ENCODE measurements at regions not wholly inside any gene's neighbourhood (a gene's known extent, or its start where the extent isn't known, plus 50 kb on each side); places are given as distances from the start of the nearest gene placed in this dataset.

DNA sequence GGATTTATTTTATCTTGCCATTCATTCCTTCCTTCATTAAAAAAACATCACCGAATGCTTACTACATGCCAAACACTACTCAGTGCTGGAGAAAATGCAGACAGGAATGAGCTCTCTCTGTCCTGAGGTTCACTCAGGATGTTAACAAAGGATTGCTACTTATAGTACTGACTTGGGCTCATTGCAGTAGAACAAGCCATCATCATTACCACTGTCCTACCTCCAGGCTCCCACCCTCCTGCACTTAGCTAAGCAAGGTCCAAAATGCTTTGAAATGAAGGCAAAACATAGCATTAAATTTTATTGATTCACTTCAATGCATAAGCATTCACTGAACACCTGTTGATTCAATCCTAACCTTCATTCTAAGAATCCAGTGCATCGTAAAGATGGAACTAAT lies 159.8 kb upstream of the RADX start:
- no peaks in the 10 kb centered on the region for H3K9me3 ChIP-seq (ENCODE audit: control insufficient read depth, low read depth, low read length)
- no peak overlapping the region for H3K9ac ChIP-seq (ENCODE audit: control insufficient read depth, extremely low read depth, insufficient read depth, low read length)
- FAIRE-seq = no peak
- H2AFZ ChIP-seq (ENCODE audit: control insufficient read depth, low read length) = no peak overlapping the region
- no peaks in the 10 kb centered on the region for H3K9me1 ChIP-seq (ENCODE audit: control insufficient read depth, extremely low read depth, insufficient read depth, low read length)
- no peak overlapping the region for H3K27ac ChIP-seq (ENCODE audit: control insufficient read depth, insufficient read depth, low read length)
- dilution Hi-C loops (cut with MboI; ENCODE audit: extremely low pct_ligation_motif_present, low sequenced_read_pairs) = no loop called here
- no peaks in the 10 kb centered on the region for H3K4me1 ChIP-seq (ENCODE audit: control insufficient read depth, extremely low read depth, insufficient read depth, low read length)
- H3K27me3 ChIP-seq (ENCODE audit: control insufficient read depth, extremely low read depth, insufficient read depth, low read length) = no peaks in the 10 kb centered on the region
- no peaks in the 10 kb centered on the region for H4K20me1 ChIP-seq (ENCODE audit: control insufficient read depth, extremely low read depth, insufficient read depth, low read length)
- TF ChIP-seq, protein P1, sequence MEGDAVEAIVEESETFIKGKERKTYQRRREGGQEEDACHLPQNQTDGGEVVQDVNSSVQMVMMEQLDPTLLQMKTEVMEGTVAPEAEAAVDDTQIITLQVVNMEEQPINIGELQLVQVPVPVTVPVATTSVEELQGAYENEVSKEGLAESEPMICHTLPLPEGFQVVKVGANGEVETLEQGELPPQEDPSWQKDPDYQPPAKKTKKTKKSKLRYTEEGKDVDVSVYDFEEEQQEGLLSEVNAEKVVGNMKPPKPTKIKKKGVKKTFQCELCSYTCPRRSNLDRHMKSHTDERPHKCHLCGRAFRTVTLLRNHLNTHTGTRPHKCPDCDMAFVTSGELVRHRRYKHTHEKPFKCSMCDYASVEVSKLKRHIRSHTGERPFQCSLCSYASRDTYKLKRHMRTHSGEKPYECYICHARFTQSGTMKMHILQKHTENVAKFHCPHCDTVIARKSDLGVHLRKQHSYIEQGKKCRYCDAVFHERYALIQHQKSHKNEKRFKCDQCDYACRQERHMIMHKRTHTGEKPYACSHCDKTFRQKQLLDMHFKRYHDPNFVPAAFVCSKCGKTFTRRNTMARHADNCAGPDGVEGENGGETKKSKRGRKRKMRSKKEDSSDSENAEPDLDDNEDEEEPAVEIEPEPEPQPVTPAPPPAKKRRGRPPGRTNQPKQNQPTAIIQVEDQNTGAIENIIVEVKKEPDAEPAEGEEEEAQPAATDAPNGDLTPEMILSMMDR (optimal IDR thresholded peaks at IDR 0.05 in 1 of 3, IDR thresholded peaks at IDR 0.05 in 1 of 3, conservative IDR thresholded peaks at IDR 0.05 in 1 of 3; ENCODE audit: extremely low read depth in 1 of 3, insufficient read depth in 2 of 3, low read length in 3 of 3) = no peak
- no peak for TF ChIP-seq EZH2 (IDR thresholded peaks at IDR 0.05; ENCODE audit: low read length)
- DNase-seq (ENCODE audit: low read depth, low spot score) = no peak
- no peak overlapping the region for H3K4me2 ChIP-seq (ENCODE audit: control insufficient read depth, extremely low read depth, insufficient read depth, low read depth, low read length)
- H3K79me2 ChIP-seq (ENCODE audit: control insufficient read depth, insufficient read depth, low read length) = no peaks in the 10 kb centered on the region
- no peaks in the 10 kb centered on the region for H3K36me3 ChIP-seq (ENCODE audit: control insufficient read depth in 2 of 2, extremely low read depth in 1 of 2, insufficient read depth in 2 of 2, low read length in 2 of 2)
- H3K4me3 ChIP-seq (ENCODE audit: control insufficient read depth in 2 of 3, extremely low read depth in 1 of 3, insufficient read depth in 2 of 3, low read depth in 1 of 3, low read length in 3 of 3) = no peak overlapping the region

DNA sequence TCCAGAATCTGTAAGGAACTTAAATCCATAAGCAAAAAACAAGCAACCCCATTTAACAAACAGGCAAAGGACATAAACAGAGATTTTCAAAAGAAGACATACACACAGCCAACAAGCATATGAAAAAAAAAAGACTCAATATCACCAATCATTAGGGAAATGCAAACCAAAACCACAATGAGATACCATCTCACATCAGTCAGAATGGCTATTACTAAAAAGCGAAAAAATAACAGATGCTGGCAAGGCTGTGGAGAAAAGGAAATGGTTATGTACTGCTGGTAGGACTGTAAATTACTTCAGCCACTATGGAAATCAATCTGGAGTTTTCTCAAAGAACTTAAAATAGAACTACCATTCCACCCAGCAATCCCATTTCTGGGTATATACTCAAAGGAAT lies 156.8 kb upstream of the RADX start:
- dilution Hi-C loops (cut with MboI; ENCODE audit: extremely low pct_ligation_motif_present, low sequenced_read_pairs) = no loop called here
- DNase-seq (ENCODE audit: low read depth, low spot score) = no peak

More for the DNA sequence above, 156.8 kb upstream of the RADX start:
- Histone ChIP-seq H4K20me1 (ENCODE audit: control insufficient read depth, extremely low read depth, insufficient read depth, low read length) (no peaks in the 10 kb centered on the region), H3K9me1 (ENCODE audit: control insufficient read depth, extremely low read depth, insufficient read depth, low read length) (no peaks in the 10 kb centered on the region), H3K4me3 (ENCODE audit: control insufficient read depth in 2 of 3, extremely low read depth in 1 of 3, insufficient read depth in 2 of 3, low read depth in 1 of 3, low read length in 3 of 3) (no peak overlapping the region), H2AFZ (ENCODE audit: control insufficient read depth, low read length) (no peak overlapping the region), H3K27me3 (ENCODE audit: control insufficient read depth, extremely low read depth, insufficient read depth, low read length) (no peaks in the 10 kb centered on the region), H3K27ac (ENCODE audit: control insufficient read depth, insufficient read depth, low read length) (no peak overlapping the region), H3K4me1 (ENCODE audit: control insufficient read depth, extremely low read depth, insufficient read depth, low read length) (no peaks in the 10 kb centered on the region), H3K4me2 (ENCODE audit: control insufficient read depth, extremely low read depth, insufficient read depth, low read depth, low read length) (no peak overlapping the region), H3K79me2 (ENCODE audit: control insufficient read depth, insufficient read depth, low read length) (no peaks in the 10 kb centered on the region), H3K9ac (ENCODE audit: control insufficient read depth, extremely low read depth, insufficient read depth, low read length) (no peak overlapping the region), H3K36me3 (ENCODE audit: control insufficient read depth in 2 of 2, extremely low read depth in 1 of 2, insufficient read depth in 2 of 2, low read length in 2 of 2) (no peaks in the 10 kb centered on the region), H3K9me3 (ENCODE audit: control insufficient read depth, low read depth, low read length) (no peaks in the 10 kb centered on the region)
- TF ChIP-seq EZH2 (IDR thresholded peaks at IDR 0.05; ENCODE audit: low read length) = no peak
- TF ChIP-seq, protein P1 (optimal IDR thresholded peaks at IDR 0.05 in 1 of 3, IDR thresholded peaks at IDR 0.05 in 1 of 3, conservative IDR thresholded peaks at IDR 0.05 in 1 of 3; ENCODE audit: extremely low read depth in 1 of 3, insufficient read depth in 2 of 3, low read length in 3 of 3) = no peak
- no peak for FAIRE-seq
